ENCODE measurements at regions not wholly inside any gene's neighbourhood (a gene's known extent, or its start where the extent isn't known, plus 50 kb on each side); places are given as distances from the start of the nearest gene placed in this dataset.

DNA sequence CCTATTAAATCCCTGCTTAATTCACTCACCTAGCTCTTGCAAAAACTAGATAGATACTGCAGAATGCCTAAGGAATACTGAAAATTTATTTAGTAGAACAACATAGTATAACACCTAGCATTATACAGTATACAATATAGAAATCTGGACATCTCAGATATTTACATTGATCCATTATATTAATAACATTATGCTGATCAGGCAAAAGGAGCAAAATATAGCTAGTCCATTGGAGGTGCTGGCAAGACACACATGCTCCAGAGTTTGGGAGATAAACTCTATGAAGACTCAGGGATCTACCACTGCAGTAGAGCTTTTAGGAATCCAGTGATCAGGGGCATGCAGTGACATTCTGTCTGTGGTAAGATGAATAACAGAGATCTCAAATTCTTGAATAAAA, 357.6 kb downstream of the TBC1D4 start:
- H4K20me1 ChIP-seq (ENCODE audit: insufficient read depth): no peaks in the 10 kb centered on the region
- no peaks in the 10 kb centered on the region for H3K79me2 ChIP-seq (ENCODE audit: insufficient read depth)
- DNase-seq: no peak
- no peaks in the 10 kb centered on the region for H3K9me2 ChIP-seq
- H3K36me3 ChIP-seq (replicated peaks in 1 of 2; ENCODE audit: control insufficient read depth in 1 of 2, insufficient read depth in 2 of 2, low read length in 1 of 2): no peaks in the 10 kb centered on the region
- no peaks in the 10 kb centered on the region for H3K4me1 ChIP-seq (ENCODE audit: control insufficient read depth in 1 of 2, insufficient read depth in 2 of 2, low read depth in 1 of 2, low read length in 1 of 2)
- H3K9me3 ChIP-seq: no peaks in the 10 kb centered on the region
- no peak overlapping the region for H3K9ac ChIP-seq
- POLR2A ChIA-PET: no interaction called here
- no peak overlapping the region for H3K27ac ChIP-seq (ENCODE audit: low read depth in 2 of 2, low read length in 1 of 2)
- TF ChIP-seq MXI1 (IDR thresholded peaks at IDR 0.05; ENCODE audit: low read depth, low read length) (no peak), RCOR1 (IDR thresholded peaks at IDR 0.05; ENCODE audit: low read length) (no peak)
- H2AFZ ChIP-seq (ENCODE audit: low read depth): no peak overlapping the region
- CTCF ChIA-PET: interaction anchor here (0.6 to 0.9 kb wide), 2 partner anchors 38 to 105 kb away, joined by 3 read pairs; no protein-coding TSS in a partner anchor
- no peaks in the 10 kb centered on the region for H3K27me3 ChIP-seq (ENCODE audit: insufficient read depth)
- no peak overlapping the region for H3K4me2 ChIP-seq
- H3K4me3 ChIP-seq (ENCODE audit: low read depth in 2 of 2, low read length in 1 of 2): no peak overlapping the region
- no peaks in the 10 kb centered on the region for H3F3A ChIP-seq (replicated peaks; ENCODE audit: insufficient read depth)

DNA sequence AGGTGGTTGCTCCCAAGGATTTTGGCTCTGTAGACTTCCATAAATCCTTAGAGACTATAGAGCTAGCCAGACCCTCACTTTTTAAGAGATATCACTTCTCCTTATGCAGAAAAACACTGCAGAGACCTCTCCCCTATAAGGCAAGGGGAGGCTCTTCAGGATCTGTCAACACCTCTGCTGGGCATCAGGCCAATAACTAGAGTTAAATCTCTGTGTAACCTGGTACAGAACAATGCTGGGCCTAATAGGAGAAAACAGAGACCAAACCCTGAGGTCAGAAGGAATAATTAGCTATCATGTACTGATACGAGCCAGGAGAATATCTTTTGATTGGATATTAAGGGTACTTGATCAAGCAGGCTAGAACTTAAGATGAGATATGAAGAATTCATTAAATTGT, 358.5 kb downstream of the TBC1D4 start:
- WGBS (ENCODE audit: low lambda C conversion rate): 58% methylated on average over 1 of the region's 1 CpG

DNA sequence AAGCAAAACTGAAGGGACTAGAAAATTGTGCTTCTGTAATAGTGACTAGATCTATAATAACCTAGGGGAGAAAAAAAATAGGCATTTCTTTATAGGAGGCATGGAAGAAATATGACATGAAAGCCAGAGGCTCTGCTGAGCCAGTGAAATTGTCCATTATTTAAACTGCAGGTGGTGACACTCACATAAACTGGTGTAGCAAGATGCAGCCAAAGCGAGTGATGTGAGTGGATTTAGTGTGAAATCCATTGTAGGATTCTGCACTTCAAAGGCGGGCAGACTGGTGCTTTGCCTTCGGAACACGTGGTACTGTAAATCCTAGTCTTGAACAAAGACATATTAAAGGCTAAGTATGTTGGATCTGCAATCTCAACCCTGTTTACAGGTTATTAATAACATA, 361.9 kb downstream of the TBC1D4 start:
- no peak overlapping the region for H2AFZ ChIP-seq (ENCODE audit: low read depth)
- DNase-seq: no peak
- no peak overlapping the region for H3K4me3 ChIP-seq (ENCODE audit: low read depth in 2 of 2, low read length in 1 of 2)
- TF ChIP-seq, protein P1, sequence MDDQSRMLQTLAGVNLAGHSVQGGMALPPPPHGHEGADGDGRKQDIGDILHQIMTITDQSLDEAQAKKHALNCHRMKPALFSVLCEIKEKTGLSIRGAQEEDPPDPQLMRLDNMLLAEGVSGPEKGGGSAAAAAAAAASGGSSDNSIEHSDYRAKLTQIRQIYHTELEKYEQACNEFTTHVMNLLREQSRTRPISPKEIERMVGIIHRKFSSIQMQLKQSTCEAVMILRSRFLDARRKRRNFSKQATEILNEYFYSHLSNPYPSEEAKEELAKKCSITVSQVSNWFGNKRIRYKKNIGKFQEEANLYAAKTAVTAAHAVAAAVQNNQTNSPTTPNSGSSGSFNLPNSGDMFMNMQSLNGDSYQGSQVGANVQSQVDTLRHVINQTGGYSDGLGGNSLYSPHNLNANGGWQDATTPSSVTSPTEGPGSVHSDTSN (IDR thresholded peaks at IDR 0.05): no peak
- TF ChIP-seq FOXJ3 (CRISPR knock-in tag; IDR thresholded peaks at IDR 0.05) (no peak), SMC3 (IDR thresholded peaks at IDR 0.05; ENCODE audit: low read depth, low read length) (no peak), GABPA (IDR thresholded peaks at IDR 0.05; ENCODE audit: low read depth) (no peak), FOXM1 (IDR thresholded peaks at IDR 0.05; ENCODE audit: low read depth) (no peak), SIN3A (IDR thresholded peaks at IDR 0.05; ENCODE audit: borderline replicate concordance, low read depth, low read length) (no peak), YY1 (IDR thresholded peaks at IDR 0.05; ENCODE audit: low read depth) (no peak), EZH2phosphoT487 (IDR thresholded peaks at IDR 0.05; ENCODE audit: borderline replicate concordance, low read depth) (no peak), FOSL2 (IDR thresholded peaks at IDR 0.05; ENCODE audit: borderline replicate concordance, low read depth) (no peak), NRF1 (IDR thresholded peaks at IDR 0.05; ENCODE audit: low read depth, low read length) (no peak), RAD21 (IDR thresholded peaks at IDR 0.05; ENCODE audit: low read length) (no peak), GATA2 (CRISPR knock-in tag; IDR thresholded peaks at IDR 0.05) (no peak), EP300 (IDR thresholded peaks at IDR 0.05; ENCODE audit: borderline replicate concordance in 1 of 2, low read depth in 1 of 2, low read length in 1 of 2) (no peak)
- TF ChIP-seq, protein P2, sequence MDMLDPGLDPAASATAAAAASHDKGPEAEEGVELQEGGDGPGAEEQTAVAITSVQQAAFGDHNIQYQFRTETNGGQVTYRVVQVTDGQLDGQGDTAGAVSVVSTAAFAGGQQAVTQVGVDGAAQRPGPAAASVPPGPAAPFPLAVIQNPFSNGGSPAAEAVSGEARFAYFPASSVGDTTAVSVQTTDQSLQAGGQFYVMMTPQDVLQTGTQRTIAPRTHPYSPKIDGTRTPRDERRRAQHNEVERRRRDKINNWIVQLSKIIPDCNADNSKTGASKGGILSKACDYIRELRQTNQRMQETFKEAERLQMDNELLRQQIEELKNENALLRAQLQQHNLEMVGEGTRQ (IDR thresholded peaks at IDR 0.05; ENCODE audit: borderline replicate concordance, low read depth, low read length): no peak
- TF ChIP-seq, protein P3, sequence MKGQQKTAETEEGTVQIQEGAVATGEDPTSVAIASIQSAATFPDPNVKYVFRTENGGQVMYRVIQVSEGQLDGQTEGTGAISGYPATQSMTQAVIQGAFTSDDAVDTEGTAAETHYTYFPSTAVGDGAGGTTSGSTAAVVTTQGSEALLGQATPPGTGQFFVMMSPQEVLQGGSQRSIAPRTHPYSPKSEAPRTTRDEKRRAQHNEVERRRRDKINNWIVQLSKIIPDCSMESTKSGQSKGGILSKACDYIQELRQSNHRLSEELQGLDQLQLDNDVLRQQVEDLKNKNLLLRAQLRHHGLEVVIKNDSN (IDR thresholded peaks at IDR 0.05; ENCODE audit: borderline replicate concordance, low read depth): no peak
- TF ChIP-seq, protein P4, sequence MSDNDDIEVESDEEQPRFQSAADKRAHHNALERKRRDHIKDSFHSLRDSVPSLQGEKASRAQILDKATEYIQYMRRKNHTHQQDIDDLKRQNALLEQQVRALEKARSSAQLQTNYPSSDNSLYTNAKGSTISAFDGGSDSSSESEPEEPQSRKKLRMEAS (IDR thresholded peaks at IDR 0.05; ENCODE audit: low read depth): no peak

More for the DNA sequence above, 358.5 kb downstream of the TBC1D4 start:
- ChIA-PET CTCF (no interaction called here), POLR2A (no interaction called here)
- Histone ChIP-seq H3K9ac (no peak overlapping the region), H3K27ac (ENCODE audit: low read depth in 2 of 2, low read length in 1 of 2) (no peak overlapping the region), H3K36me3 (replicated peaks in 1 of 2; ENCODE audit: control insufficient read depth in 1 of 2, insufficient read depth in 2 of 2, low read length in 1 of 2) (no peaks in the 10 kb centered on the region), H3K4me1 (ENCODE audit: control insufficient read depth in 1 of 2, insufficient read depth in 2 of 2, low read depth in 1 of 2, low read length in 1 of 2) (no peaks in the 10 kb centered on the region), H3K79me2 (ENCODE audit: insufficient read depth) (no peaks in the 10 kb centered on the region), H3F3A (replicated peaks; ENCODE audit: insufficient read depth) (no peaks in the 10 kb centered on the region), H3K9me2 (no peaks in the 10 kb centered on the region), H2AFZ (ENCODE audit: low read depth) (no peak overlapping the region), H3K4me2 (no peak overlapping the region), H3K4me3 (ENCODE audit: low read depth in 2 of 2, low read length in 1 of 2) (no peak overlapping the region), H4K20me1 (ENCODE audit: insufficient read depth) (no peaks in the 10 kb centered on the region), H3K27me3 (ENCODE audit: insufficient read depth) (no peaks in the 10 kb centered on the region), H3K9me3 (no peaks in the 10 kb centered on the region)
- TF ChIP-seq SMC3 (IDR thresholded peaks at IDR 0.05; ENCODE audit: low read depth, low read length) (no peak), MEF2A (IDR thresholded peaks at IDR 0.05; ENCODE audit: borderline replicate concordance, low read depth) (no peak), RAD21 (IDR thresholded peaks at IDR 0.05; ENCODE audit: low read length) (no peak)
- no peak for DNase-seq

More for the DNA sequence above, 361.9 kb downstream of the TBC1D4 start:
- Histone ChIP-seq H3K4me2 (no peak overlapping the region), H3K9me3 (no peaks in the 10 kb centered on the region), H3F3A (replicated peaks; ENCODE audit: insufficient read depth) (no peaks in the 10 kb centered on the region), H3K9ac (no peak overlapping the region), H3K27me3 (ENCODE audit: insufficient read depth) (no peaks in the 10 kb centered on the region), H3K36me3 (replicated peaks in 1 of 2; ENCODE audit: control insufficient read depth in 1 of 2, insufficient read depth in 2 of 2, low read length in 1 of 2) (no peaks in the 10 kb centered on the region), H3K27ac (ENCODE audit: low read depth in 2 of 2, low read length in 1 of 2) (no peak overlapping the region), H4K20me1 (ENCODE audit: insufficient read depth) (no peaks in the 10 kb centered on the region), H3K79me2 (ENCODE audit: insufficient read depth) (no peaks in the 10 kb centered on the region), H3K4me1 (ENCODE audit: control insufficient read depth in 1 of 2, insufficient read depth in 2 of 2, low read depth in 1 of 2, low read length in 1 of 2) (no peaks in the 10 kb centered on the region), H3K9me2 (no peaks in the 10 kb centered on the region)
- CTCF ChIA-PET: no interaction called here
- WGBS (ENCODE audit: low lambda C conversion rate): 59% methylated on average over 4 of the region's 4 CpGs
- POLR2A ChIA-PET: no interaction called here
